ENCODE measurements at regions not wholly inside any gene's neighbourhood (a gene's known extent, or its start where the extent isn't known, plus 50 kb on each side); places are given as distances from the start of the nearest gene placed in this dataset.

GRCh38 chr12:131242741-131243496 lies 289.2 kb downstream of the ADGRD1 start:
- TF ChIP-seq CTCF (conservative IDR thresholded peaks at IDR 0.05; ENCODE audit: low read depth, low read length), result no peak
- TF ChIP-seq EZH2 (IDR thresholded peaks at IDR 0.05; ENCODE audit: borderline replicate concordance, low read depth, low read length, poor library complexity, severe bottlenecking), result no peak
